ENCODE measurements at regions not wholly inside any gene's neighbourhood (a gene's known extent, or its start where the extent isn't known, plus 50 kb on each side); places are given as distances from the start of the nearest gene placed in this dataset.

- Histone ChIP-seq H3K4me1 (no peaks in the 10 kb centered on the region), H3K4me3 (no peak overlapping the region), H3K9me3 (no peaks in the 10 kb centered on the region), H3K27ac (no peak overlapping the region), H3K27me3 (no peaks in the 10 kb centered on the region), H3K36me3 (no peaks in the 10 kb centered on the region)
- DNase-seq (ENCODE audit: low spot score in 2 of 2): no peak
- TF ChIP-seq, protein P1, sequence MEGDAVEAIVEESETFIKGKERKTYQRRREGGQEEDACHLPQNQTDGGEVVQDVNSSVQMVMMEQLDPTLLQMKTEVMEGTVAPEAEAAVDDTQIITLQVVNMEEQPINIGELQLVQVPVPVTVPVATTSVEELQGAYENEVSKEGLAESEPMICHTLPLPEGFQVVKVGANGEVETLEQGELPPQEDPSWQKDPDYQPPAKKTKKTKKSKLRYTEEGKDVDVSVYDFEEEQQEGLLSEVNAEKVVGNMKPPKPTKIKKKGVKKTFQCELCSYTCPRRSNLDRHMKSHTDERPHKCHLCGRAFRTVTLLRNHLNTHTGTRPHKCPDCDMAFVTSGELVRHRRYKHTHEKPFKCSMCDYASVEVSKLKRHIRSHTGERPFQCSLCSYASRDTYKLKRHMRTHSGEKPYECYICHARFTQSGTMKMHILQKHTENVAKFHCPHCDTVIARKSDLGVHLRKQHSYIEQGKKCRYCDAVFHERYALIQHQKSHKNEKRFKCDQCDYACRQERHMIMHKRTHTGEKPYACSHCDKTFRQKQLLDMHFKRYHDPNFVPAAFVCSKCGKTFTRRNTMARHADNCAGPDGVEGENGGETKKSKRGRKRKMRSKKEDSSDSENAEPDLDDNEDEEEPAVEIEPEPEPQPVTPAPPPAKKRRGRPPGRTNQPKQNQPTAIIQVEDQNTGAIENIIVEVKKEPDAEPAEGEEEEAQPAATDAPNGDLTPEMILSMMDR (IDR thresholded peaks at IDR 0.05): no peak
- TF ChIP-seq POLR2A (IDR thresholded peaks at IDR 0.05) (no peak), EP300 (IDR thresholded peaks at IDR 0.05) (no peak)
Measured at GRCh38 chr2:34419856-34420255, 820.8 kb upstream of the FAM98A start.

DNA sequence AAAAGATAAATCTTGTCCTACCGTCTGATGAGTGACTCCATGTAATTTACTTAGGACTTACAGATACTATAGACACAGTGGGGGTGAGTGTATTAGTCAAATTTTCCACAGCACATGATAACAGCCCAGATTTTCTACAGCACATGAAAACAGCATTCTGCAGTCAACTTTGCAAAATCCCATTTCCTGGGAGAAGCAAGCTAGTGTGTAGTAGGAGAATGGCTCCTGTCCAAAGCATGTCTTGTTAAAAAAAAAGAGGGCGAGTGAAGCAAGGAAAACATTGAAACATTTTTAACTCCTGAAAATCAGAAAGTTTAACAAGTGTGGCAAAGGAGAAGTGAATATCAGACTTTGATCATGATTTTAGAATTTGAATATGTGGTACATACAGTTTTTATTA, 817.8 kb upstream of the FAM98A start:
- H3K4me1 ChIP-seq: no peaks in the 10 kb centered on the region
- no peaks in the 10 kb centered on the region for H3K36me3 ChIP-seq
- H3K4me3 ChIP-seq: no peak overlapping the region
- DNase-seq (ENCODE audit: low spot score in 2 of 2): no peak
- H3K9me3 ChIP-seq: no peaks in the 10 kb centered on the region
- no peak overlapping the region for H3K27ac ChIP-seq
- 52 to 56% methylated on average over 2 of the region's 2 CpGs for WGBS, 2 donors
- no peaks in the 10 kb centered on the region for H3K27me3 ChIP-seq
- TF ChIP-seq, protein P1 (IDR thresholded peaks at IDR 0.05): no peak
- TF ChIP-seq EP300 (IDR thresholded peaks at IDR 0.05): no peak
- no peak for TF ChIP-seq POLR2A (IDR thresholded peaks at IDR 0.05)

DNA sequence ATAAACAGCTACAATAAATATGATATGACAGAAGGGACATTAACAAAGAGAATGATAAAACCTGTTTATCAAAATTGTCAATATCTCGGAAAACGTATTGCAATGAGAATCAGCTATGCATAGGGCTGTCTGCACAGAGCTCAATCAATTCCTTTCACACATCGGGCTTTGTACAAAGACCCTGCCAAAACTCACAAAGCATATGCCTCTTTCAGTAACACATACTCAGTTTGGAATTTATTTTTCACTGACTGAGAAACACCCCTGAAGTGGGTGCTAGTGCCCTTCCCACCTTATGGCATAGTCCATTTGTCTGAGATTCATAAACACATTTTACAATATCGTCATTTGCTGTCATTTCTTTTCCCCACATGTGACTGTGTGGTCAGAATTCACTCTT, 815.8 kb upstream of the FAM98A start:
- Histone ChIP-seq H3K27ac (no peak overlapping the region), H3K36me3 (no peaks in the 10 kb centered on the region), H3K4me3 (no peak overlapping the region), H3K4me1 (no peaks in the 10 kb centered on the region), H3K27me3 (no peaks in the 10 kb centered on the region), H3K9me3 (no peaks in the 10 kb centered on the region)
- TF ChIP-seq, protein P1 (IDR thresholded peaks at IDR 0.05): no peak
- no peak for TF ChIP-seq POLR2A (IDR thresholded peaks at IDR 0.05)
- no peak for TF ChIP-seq EP300 (IDR thresholded peaks at IDR 0.05)
- DNase-seq (ENCODE audit: low spot score in 2 of 2): no peak
- 69 to 80% methylated on average over 4 of the region's 4 CpGs for WGBS, 2 donors

DNA sequence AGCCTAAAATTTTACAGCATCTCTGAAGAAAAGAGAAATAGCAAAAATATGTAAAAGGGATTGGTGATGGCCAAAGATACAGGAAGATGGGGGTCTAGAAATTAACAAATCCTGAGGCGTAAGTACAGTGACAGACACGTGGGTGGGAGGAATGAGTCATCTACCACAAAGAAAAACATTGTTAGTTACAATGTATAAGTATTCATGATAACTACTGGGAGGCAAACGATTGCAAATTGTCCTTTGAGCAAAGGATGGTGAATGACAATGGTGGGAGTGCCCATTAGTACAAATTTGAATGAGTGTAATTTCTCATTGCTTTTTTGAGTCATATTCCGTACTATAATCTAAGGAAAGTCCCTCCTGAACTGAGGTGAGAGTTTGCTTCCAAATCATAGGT, 809.0 kb upstream of the FAM98A start:
- TF ChIP-seq, protein P1 (IDR thresholded peaks at IDR 0.05): no peak
- TF ChIP-seq EP300 (IDR thresholded peaks at IDR 0.05): no peak
- TF ChIP-seq POLR2A (IDR thresholded peaks at IDR 0.05): no peak
- 38 to 40% methylated on average over 4 of the region's 4 CpGs for WGBS, 2 donors
- Histone ChIP-seq H3K4me1 (no peaks in the 10 kb centered on the region), H3K27ac (no peak overlapping the region), H3K9me3 (no peaks in the 10 kb centered on the region), H3K27me3 (no peaks in the 10 kb centered on the region), H3K4me3 (no peak overlapping the region), H3K36me3 (no peaks in the 10 kb centered on the region)
- no peak for DNase-seq (ENCODE audit: low spot score in 2 of 2)

GRCh38 chr2:34403512-34403911, 804.4 kb upstream of the FAM98A start:
- no peaks in the 10 kb centered on the region for H3K36me3 ChIP-seq
- H3K27ac ChIP-seq: no peak overlapping the region
- H3K27me3 ChIP-seq: no peaks in the 10 kb centered on the region
- no peak overlapping the region for H3K4me3 ChIP-seq
- TF ChIP-seq EP300 (IDR thresholded peaks at IDR 0.05) (no peak), POLR2A (IDR thresholded peaks at IDR 0.05) (no peak)
- TF ChIP-seq, protein P1 (IDR thresholded peaks at IDR 0.05): no peak
- H3K9me3 ChIP-seq: no peaks in the 10 kb centered on the region
- no peaks in the 10 kb centered on the region for H3K4me1 ChIP-seq
- WGBS, 2 donors: 95 to 98% methylated on average over 2 of the region's 2 CpGs
- DNase-seq (ENCODE audit: low spot score in 2 of 2): no peak

All from tibial nerve (tissue), 4 donors.